ENCODE measurements at regions not wholly inside any gene's neighbourhood (a gene's known extent, or its start where the extent isn't known, plus 50 kb on each side); places are given as distances from the start of the nearest gene placed in this dataset.

- no peak for DNase-seq
Measured at GRCh38 chr1:4046836-4047461, 146.9 kb upstream of the C1orf174 start.

- no peak for DNase-seq
Measured at GRCh38 chr1:4047666-4048065, 147.6 kb upstream of the C1orf174 start.

DNA sequence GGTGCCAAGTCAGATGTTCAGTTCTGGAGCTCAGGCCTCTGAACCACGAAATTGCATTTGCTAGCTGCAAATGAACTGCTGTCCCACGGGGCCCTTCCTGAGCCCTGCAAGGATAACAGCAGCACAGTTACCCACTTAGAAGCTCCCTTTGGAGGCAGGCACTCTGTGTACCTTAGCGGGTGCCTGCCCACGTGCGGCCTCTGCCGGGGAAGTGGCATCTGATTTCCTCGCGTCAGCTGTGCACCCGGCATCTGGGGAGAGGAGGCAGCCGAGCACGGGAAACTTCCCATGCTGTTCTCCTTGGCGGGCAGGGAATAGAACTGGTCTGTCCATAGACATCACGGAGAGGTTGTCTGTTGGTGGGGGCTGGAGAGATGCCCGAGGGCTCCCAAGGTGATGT, 148.0 kb upstream of the C1orf174 start:
- DNase-seq: no peak

DNA sequence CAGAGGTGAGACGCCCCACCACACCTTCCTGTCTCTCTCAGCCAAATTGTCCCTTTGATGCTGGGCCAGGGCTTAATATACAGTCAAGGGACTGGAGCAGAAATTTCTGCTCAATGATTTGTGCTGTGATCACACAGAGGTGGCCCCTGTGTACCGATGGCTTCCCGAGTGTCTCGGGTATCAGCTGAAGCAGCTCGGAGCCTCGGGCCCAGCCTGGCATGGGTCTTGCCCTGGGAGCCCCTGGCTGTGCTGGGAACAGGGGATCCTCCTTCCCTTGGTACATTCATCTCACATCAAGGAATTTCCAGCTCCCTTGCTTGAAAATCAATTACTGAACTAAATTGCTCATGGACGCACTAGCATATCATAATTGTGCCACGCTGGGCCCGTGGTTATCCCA, 148.8 kb upstream of the C1orf174 start:
- no peak for DNase-seq

DNA sequence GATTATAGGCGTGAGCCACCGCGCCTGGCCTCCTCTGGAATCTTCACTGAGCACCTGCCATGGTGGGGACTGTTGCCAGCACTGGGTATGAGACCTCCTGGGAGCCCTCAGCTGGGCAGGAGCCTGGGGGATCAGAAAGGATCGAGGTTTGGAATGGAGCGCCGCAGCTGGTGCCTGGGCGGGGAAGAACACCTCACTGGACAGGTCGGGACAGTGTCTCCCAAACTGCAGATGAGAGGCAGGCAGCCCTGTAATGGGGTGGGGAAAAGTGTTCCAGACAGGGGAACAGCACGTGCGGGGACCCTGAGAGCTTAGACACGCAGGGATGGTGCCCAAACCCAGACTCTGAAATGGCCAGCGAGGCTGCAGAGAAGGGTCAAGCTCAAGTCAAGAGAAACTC, 150.9 kb upstream of the C1orf174 start:
- DNase-seq: no peak

DNA sequence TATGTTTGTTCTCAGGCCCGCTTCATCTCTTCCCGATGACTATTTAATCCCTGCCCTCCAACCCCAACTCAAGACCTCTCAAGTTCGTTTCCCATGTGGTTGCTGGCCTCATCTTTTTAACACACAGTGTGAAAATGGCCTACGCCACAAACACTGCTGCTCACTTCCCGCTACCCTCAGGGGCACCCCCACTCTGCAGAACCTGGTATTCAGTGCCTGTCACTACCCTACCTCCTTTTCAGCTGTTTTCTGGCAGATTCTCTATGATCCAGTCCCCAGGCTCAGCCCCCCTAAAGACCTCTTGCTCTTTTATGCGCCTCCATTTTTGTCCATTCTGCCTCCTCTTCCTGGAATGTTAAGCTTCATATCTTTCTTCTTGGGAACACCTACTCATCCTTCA, 152.6 kb upstream of the C1orf174 start:
- no peak for DNase-seq

DNA sequence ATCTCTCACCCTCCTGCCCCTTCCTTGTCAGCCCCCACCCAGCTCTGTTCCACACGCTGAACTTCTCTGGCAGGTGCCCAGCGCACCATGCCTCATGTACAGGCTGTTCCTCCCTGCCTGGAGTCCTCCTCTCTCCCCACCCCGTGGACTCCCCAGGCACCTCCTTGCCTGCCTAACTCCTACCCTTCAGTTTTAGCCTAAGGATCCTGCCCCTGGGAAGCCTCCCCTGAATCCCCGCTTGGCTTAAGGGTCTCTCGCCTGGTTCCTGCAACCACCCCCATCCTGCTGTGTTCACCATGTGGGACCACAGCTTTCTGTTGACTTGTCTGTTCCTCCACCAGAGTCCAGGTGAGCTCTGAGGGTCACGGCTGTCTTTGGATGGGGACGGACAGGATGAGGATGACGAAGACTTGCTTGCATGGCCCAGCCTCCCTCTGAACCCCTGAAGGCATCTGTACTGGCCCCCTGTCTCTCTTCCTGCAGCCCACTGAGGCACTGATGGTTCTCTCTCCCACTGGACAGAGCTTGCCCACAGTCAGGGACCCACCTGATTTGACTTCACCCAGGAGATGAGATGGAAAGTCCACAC, 153.2 kb upstream of the C1orf174 start:
- DNase-seq: no peak

- no peak for DNase-seq
Measured at GRCh38 chr1:4053774-4054173, 153.7 kb upstream of the C1orf174 start.

- no peak for DNase-seq
Measured at GRCh38 chr1:4055294-4055967, 155.4 kb upstream of the C1orf174 start.

DNA sequence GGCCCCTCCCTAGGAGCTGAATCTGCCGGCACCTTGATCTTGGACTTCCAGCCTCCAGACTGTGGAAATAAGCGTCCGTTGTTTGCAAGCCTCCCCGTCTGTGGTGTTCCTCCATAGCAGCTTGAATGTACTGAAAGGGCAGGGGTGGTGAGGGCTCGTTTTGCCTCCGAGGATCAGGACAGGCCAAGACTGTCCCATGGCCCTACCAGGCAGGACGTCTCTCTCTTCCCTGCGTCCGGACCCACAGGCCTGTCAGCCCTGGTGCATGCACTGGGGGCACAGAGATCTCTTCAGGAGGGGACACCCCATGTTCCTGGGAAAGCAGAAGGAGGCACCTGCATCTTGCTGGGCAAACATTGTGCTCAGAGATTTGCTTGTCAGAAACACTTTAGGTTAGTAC, 156.3 kb upstream of the C1orf174 start:
- DNase-seq: no peak

DNA sequence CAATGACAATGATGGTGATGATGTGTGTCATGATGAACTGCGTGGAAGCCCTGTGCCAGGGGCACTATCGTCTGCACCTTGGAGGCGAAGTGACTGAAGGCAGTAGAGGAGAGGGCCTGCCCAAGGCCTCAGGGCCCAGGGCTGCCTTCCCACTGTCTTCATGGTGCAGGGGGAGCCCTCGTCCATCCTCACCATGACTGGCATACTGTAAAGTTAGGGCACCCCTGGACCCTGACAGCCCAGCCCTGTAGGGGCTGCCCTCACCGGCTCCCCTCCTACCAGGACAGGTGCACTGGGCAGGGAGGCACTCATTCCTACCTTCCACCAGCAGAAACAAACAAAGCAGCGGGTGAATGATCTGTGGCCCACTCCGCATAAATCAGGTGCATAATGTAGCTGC, 156.9 kb upstream of the C1orf174 start:
- DNase-seq: no peak

- no peak for DNase-seq
Measured at GRCh38 chr1:4057603-4058002, 157.5 kb upstream of the C1orf174 start.

- DNase-seq: no peak
Measured at GRCh38 chr1:4058122-4058521, 158.1 kb upstream of the C1orf174 start.

DNA sequence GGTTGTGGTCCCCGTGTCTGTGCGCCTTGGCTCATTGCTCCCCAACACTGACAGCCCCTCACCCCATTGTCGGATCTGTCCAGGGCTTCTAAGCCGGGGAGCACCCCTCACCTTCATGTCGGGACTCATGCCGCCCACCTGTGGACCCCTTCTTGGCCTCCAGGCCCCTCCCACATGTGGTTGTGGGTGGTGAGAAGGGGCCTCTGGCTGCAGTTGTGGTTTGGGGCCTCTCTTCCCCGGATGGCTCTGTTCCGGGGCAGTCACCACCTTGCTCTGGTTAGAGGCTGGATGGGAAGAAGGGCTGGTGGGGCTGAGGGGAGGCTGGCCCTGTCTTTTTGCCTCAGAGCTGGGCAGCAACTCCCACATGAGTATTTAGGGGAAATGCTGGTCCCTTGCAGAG, 158.6 kb upstream of the C1orf174 start:
- DNase-seq: no peak

- DNase-seq: peak; percentile 21
Measured at GRCh38 chr1:4059270-4059669, 159.2 kb upstream of the C1orf174 start.

GRCh38 chr1:4060850-4061249, 160.8 kb upstream of the C1orf174 start:
- no peak for DNase-seq

- no peak for DNase-seq
Measured at GRCh38 chr1:4061521-4062031, 161.5 kb upstream of the C1orf174 start.

GRCh38 chr1:4062041-4062440, 162.0 kb upstream of the C1orf174 start:
- no peak for DNase-seq

DNA sequence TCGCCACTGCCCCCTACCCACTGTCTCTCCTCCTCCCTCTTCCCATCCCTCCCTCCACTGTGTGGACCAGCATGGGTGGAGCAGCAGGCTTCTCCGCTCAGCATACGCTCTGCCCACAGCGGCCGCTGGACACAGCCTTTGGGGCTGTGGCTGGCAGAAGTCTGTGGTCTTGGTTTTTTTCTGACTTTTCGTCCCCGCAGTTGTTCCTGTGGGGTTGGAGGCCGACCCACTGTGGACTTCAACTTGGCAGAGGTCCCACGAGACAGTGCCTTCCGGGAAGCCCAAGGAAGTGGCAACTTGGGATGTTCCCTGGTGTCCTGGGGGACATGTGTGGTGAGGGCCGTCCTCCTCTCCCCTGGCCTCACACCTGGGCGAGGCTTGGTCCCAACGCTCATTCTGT, 162.5 kb upstream of the C1orf174 start:
- DNase-seq: no peak

- DNase-seq: no peak
Measured at GRCh38 chr1:4062992-4063391, 162.9 kb upstream of the C1orf174 start.

DNA sequence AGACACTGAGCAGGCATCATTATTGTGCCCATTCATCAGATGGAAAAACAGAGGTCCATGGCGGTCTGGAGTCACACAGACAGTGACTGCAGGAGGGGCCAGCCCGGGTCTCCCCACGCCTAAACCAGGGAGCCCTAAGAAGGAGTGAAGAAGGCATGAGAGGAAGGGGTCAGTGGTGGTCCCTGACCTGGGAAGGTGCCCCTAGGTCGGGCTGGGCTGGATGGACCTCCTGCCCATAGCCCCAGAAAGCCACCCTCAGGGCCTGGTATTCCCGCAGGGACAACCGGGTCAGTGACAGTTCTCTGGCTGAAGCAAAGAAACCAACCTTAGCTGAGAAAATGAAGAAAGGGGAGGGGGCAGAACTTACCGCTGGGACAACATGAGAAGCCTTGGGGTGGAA, 163.4 kb upstream of the C1orf174 start:
- DNase-seq: no peak

DNA sequence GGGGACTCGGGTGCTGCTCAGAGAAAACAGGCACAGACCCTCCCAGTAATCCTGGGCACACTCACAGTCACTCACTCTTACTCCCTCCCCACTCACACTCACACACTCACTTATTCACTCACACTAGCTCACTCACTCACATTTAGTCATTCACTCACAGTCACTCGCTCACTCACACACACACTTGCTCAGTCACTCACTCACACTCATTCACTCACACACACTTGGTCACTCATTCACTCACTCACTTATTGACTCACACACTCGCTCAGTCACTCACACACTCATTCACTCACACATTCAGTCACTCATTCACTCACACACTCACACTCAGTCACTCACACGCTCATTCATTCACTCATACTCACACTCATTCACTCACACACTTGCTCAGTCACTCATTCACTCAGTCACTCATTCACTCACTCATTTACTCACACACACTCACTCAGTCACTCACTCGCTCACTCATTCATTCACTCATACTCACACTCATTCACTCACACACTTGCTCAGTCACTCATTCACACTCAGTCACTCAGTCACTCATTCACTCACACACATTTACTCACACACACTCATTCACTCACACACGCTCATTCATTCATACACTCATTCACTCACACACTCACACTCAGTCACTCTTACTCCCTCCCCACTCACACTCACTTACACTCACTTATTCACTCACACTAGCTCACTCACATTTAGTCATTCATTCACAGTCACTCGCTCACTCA, 164.2 kb upstream of the C1orf174 start:
- DNase-seq: no peak

DNA sequence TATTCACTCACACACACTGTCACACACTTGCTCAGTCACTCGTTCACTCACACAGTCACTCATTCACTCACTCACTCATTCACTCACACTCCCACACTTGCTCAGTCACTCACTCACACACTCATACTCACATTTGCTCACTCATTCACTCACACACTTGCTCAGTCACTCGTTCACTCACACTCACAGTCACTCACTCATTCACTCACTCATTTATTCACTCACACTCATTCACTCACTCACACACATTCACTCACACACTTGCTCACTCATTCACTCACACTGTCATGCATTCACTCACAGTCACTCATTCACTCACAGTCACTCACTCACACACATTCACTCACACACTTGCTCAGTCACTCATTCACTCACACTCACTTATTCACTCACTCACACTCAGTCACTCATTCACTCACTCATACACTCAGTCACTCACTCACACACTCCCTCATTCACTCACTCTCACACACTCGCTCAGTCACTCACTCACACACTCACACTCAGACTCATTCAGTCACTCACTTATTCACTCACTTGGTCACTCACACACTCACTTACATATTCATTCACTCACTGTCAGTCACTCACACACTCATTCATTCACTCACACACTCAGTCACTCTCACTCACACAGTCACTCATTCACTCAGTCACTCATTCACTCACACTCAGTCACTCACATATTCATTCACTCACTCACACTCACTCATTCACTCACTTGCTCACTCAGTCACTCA, 167.0 kb upstream of the C1orf174 start:
- DNase-seq: no peak

Measured in NCI-H2029 treated with DMSO at 0.1 percent for 48 hours (cell line).